ENCODE measurements at regions not wholly inside any gene's neighbourhood (a gene's known extent, or its start where the extent isn't known, plus 50 kb on each side); places are given as distances from the start of the nearest gene placed in this dataset.

DNA sequence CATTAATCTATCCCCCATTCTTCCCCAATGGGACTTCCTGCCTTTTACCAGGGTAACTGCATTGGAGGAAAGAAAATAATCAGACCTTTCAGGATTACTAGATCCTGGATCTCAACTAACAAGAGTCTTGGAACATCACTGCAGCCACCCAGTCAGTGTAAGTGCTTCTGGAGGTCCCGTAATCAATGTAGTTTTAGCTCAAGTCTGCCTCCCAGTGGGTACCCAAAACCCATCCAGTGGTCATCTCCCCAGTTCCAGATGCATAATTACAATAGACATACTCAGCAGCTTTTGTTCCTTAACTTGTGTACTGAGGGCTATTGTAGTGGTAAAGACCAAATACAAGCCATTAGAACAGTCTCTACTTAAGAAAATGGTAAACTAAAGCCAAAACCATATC, 319.1 kb downstream of the GPATCH2 start:
- peak; percentile 4 for DNase-seq (ENCODE audit: low spot score)

DNA sequence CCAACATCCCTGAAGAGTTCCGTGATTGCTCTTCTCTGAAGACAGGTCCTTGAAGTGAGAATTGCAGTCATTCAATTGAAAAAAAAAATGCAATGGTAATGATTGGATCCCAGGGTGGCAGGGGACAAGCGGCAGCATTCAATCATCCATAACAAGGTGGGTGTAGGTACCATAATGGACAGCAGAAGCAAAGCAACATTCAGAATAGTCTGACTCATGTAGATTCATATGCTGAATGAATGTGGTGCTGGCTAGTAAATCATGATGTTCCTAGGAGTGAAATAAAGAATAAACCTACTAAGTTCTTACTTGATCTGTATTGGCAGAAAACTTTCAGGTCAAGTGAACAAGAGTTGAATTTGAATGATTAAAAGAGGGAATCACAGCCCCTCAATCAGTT, 319.6 kb downstream of the GPATCH2 start:
- DNase-seq (ENCODE audit: low spot score): no peak

DNA sequence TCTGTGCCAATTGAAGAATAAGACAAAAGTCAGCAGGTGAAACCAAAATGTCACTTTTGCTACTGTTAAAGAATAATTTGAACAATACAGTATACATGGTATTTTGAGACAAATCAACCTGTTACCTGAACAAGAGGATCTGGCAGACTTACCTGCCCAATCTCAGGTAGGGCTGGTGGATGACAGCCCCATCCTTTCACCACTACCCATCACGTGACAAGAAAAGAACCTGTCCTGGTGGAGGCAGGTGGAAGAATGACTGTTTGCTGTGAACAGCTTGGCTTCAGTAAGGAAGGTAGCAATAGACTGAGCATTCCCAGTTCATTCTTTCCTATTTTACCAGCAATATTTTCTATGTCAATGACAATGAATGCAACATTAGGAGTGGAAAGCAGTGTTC, 349.6 kb downstream of the GPATCH2 start:
- DNase-seq (ENCODE audit: low spot score): no peak

DNA sequence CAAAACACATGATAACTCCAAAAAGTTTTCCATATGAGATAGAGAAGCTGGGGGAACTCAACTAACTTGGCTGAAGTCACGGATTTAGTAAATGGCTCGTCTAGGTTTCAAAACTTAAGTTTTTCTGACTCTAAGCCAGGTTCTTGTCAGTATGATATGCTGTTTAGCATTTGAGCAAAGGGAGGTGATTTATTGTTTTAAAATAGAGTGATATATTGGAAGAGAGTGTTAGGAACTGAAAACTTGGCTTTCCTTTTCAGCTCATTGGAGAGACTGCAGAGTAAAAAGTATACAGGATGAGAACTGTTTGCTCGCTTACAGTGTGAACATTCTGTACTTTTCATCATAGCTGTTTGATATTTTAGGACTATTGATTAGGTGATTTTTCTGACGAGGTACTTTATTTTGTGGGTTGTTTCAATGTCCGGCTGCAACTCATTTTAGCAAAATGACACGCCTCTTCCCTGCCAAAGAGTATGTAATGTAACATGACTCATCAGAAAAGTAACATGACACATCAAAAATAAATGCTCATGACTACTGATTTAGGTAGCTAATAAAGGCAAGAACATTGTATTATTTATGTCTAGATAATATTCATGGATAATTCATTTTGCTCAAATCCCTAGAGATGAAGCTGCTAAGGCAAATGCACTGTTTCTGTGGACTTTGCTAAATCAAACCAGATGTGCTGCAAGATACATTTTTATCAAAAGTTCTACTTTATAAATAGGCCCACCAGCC, 355.1 kb downstream of the GPATCH2 start:
- peak; percentile 12 for DNase-seq (ENCODE audit: low spot score)

DNA sequence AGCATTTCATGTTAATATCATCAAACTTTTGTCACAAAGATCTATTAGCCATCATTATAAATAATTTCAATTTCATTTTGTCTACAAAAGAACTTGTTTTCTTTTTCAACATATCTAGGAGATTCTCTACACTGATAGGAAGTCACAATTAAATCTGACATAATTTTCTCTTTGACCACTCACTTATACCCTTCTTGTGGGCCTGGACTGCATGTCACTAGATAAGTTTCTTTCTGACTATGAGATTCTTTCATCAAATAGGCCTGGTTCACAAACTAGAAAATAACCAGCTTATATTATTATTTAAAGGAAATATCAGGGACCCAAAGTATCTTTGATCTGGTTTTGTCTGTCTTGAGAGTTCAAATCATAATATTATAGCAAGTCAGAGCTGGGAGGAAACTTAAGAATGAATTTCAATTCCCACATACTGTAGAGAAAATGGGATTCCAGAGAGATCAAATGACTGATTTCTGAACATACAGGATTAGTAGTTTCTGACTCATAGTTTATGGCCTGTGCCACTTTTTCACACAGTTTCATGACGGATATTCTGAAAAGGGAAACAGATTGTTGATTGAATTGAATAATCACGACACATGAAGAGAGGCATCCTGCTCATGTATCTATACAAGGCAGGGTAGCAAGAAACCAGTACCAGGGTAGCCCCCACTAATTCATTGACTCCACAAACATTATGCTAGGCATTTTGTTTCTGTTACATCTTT, 355.8 kb downstream of the GPATCH2 start:
- peak; percentile 9 for DNase-seq (ENCODE audit: low spot score)

DNA sequence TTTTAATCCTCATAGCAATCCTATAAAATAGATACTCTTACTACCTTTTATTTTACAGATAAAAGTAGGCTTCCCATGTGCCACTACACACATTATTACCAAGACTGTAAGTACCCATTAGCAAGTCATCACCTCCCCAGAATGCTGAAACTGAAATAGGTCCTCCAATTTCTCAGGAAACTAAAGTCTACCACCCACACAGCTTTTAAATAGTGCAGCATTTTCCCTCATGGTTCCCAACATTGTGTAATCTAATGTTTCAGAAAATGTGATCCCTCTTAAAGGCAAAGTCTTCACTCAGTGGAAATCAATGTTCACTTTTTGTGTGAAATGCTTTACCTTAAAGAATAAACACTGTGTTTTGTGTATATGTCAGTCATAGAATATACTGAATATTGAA, 356.5 kb downstream of the GPATCH2 start:
- no peak for DNase-seq (ENCODE audit: low spot score)

DNA sequence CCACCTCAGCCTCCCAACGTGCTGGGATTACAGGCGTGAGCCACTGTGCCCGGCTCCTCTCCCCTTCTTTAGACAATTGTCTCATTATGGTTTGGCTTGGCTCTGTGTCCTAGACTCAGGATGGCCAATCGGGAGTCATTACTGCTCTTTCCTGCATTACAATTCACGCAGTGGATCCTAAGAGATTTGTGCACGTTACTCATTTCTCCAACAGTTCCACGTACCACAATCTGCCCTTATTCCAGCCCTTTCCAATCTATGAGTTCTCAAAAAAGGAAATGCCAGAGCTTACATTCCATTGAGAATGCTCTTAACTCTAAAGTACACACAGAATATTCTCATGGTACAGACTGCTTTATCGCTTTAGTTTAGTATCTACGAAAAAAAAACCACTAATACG, 357.0 kb downstream of the GPATCH2 start:
- no peak for DNase-seq (ENCODE audit: low spot score)

DNA sequence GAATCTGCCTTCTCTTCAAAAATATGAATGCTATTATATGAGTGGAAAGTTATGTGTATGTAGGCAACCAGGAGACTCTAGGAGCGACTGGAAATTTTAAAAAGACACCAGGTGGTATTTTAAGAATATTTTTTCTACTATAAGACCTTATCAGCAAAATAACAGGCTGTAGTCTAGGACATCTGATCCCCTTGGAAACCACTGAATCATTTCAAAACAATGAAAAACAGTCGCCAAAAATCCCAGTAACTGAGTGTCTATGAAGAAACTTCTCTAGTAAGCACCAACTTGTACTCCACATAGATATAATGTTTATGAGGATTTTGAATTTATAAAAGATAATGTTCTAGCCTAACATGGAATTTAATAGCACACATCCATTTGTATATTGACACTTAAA, 358.5 kb downstream of the GPATCH2 start:
- peak; percentile 31 for DNase-seq (ENCODE audit: low spot score)

DNA sequence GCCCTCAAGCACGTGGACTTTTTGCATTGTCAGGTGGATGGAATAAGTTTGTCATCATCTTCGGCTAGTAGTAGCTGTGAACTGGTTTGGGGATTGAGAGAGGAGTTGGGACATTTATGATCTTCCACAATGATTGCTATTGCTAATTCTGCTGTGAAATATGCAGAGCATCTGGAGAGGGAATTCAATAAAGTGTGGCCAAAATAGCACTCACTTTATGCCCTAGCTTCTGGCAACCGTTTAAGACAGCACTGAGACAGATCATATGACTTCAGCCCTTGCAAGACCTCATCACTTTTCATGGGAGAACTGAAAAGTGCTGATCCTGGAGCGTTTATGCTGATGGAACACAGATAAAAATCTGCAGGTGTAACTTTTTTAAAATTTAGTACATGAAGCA, 360.8 kb downstream of the GPATCH2 start:
- DNase-seq (ENCODE audit: low spot score): no peak

DNA sequence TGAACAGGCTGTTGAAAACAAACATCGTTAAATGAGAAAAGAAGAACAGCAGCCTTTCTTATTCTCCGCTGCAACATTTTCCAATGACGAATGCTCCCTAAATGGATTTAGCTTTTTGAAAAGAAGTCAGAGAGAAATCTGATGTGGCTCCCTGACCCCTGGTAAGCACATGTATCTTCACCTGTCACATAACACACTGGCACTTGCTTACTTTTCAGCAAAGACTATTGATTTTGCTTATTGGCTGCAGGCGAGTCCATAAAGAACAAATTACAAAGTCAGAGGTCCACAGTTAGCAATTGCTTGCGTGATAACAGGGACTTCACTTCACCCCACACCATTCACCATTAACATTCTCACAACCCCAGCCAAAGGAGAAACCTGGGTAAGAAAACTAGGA, 362.8 kb downstream of the GPATCH2 start:
- DNase-seq (ENCODE audit: low spot score): no peak

DNA sequence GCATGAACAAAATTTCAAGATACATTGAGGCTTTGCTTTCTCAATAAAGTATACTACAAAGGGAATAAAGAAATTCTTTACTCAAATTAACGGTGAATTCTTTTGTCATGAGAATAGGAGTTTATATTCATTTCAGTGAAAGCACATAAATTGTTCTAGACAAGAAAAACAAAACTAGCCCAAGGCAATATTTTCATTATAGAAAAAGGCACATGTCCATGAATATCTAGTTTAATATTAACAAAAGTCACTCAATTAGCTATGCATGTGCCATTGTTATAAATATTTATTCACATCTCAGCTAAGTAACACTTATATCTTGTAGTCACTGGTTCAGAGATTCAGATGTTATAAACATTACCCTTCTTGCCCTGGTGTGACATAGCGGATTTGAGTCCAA, 369.3 kb downstream of the GPATCH2 start:
- no peak for DNase-seq (ENCODE audit: low spot score)

DNA sequence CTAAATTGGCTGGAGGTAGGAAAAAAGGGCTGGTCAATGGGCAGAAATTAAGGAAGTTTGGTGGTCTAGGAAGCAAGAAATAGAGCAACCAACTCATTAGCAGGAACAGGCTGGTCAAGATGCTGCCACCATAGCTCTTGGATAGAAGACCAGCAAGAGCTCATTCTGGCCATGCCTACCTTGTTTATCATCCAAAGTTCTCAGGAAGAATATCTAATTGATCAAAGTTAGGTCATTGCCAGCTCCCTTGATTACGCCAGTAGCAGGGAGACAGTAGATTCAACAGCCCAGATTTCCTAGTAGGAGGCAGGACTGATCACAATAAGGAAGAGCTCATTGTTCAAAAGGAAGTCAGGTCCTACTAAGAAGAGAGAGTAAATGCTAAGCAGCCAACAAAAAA, 370.2 kb downstream of the GPATCH2 start:
- DNase-seq (ENCODE audit: low spot score): no peak

DNA sequence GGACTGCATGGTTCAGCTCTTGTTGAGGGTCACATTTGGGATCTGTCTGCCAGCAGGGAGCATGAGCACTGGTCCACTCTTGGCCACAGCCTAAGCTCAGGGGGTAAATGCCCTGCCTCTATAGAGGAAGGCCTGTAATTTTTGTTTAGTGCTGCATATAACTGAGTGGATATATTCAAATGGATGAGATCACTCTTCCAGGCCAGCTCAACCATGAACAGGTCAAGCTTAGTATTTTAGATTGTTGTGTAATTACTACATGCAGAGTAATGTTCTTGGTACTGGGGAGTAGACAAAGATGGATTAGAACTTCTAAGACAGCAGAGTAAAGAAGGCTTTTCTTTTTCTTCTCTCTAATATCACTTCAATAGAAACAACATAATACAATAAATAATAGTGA, 376.9 kb downstream of the GPATCH2 start:
- DNase-seq (ENCODE audit: low spot score): no peak

DNA sequence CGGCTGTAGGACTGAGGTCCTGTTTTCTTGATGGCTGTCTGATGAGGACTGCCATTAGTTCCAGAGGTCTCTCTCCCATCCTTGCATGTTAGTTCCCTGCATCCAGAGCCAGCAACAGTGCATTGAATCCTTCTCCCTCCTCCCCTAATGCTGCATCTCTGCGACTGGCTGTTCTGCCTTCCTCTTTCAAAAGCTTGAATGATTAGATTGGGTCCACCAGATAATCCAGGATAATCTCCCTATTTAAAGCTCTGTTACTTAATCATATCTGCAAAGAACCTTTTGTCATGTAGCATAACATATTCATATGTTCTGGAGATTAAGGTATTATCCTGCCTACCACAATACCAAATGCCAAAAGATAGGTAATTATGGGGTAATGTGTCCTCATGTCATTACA, 377.5 kb downstream of the GPATCH2 start:
- DNase-seq (ENCODE audit: low spot score): no peak

DNA sequence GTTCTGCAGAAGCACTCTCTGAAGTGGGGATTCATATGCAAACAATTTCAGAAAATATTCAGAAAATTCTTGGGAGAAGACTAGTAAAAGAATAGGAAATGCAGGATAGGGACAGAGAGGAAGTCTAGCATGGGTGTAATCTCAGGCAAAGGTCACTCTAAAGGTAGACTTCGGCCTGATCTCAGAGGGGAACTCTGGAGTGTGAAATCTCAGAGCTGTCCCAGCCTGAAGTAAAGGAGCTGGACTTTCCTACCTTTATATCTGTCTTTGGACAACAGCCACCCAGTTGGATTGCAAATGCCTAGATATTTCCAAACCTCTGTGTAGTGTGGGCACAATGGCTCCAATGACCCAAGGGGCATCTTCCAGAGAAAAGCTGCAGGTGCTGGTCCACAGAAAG, 379.8 kb downstream of the GPATCH2 start:
- no peak for DNase-seq (ENCODE audit: low spot score)

DNA sequence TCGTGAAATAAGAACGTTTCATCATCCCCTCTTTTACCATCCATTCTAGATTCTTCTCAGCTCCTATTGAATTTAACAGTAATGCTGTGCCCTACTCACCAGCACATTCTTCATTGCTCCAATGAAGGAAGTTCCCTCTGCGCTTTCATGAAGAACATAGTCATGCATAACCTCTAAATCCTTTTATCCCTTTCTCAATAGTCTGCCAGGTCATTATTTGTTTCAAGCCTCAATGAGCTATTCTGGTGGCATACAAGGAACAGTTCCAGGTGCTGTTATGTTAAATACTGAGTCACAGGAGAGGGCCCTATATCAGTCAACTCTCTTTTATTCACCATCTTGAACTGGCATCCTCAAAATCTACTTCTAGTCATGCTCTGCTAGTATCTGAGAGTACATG, 381.0 kb downstream of the GPATCH2 start:
- no peak for DNase-seq (ENCODE audit: low spot score)

DNA sequence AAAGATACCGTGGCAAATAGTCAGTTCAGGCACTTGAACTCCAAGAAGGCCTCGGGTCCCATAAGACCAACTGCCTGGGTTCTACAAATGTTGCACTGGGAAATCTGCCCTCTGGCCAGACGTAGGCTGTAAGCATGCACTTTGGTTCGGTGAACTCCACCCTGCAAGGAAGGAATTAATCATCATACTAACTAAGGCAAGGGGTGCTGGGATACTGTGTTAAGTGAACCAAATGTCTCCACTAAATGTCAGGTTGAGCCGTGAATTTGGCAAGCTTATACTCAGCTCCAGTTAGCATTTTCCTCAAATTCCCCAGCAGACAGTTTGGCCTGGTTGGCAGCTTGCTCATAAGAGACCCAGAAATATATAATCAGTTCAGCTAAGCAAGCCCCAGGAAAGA, 385.9 kb downstream of the GPATCH2 start:
- DNase-seq (ENCODE audit: low spot score): no peak

DNA sequence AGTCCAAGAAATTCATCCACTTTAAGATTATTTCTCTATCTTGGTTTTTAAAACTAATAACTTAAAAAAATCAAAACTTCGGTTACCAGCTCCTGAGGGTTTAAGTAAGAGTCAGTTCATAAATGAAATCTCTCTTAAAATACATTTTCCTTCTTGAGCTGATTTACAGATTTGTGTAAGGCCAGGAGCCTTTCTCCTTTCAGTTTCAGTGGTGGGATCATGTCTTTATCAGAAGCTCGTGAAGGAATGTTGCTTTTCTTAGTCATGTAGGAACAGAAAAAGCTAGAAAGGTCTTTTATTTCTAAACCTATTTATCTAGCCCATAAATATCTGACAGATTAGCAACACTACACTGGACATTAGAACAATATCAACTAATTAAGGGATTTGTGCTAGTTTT, 390.2 kb downstream of the GPATCH2 start:
- DNase-seq (ENCODE audit: low spot score): no peak

DNA sequence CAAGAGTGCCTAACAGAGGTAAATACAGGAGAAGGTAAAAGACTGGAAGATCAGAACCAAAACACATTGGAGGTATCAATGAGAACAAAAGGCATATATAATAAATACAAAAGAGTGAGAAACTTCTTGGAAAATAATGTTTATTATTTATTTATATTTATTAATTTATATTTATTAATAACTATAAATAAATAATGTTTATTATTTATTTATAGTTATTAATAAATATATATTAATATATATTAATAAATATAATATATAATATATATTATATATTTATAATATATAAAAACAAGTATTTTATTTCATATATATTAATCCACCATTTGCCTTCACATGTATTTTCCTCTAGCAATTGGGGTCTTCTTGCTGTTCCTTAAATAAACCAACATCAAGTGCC, 391.9 kb downstream of the GPATCH2 start:
- DNase-seq (ENCODE audit: low spot score): no peak

DNA sequence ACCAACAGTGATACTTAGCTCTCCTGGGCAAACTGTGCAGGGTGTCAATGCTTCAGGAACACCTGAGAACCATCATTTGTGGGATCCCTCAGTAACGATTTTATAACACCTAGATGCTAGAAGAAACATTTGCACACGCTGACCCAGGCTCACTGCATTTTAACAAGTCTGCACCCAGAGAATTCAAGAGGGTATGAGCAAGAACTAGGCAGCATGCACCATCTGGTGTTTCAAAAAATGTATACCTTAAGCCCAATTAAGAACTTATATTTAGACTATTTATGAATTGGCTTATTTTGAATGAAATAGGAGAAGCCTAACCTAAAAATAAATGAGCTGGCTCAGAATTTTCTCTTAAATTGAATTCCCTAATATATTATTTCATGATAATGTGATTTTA, 400.5 kb downstream of the GPATCH2 start:
- DNase-seq (ENCODE audit: low spot score): no peak

DNA sequence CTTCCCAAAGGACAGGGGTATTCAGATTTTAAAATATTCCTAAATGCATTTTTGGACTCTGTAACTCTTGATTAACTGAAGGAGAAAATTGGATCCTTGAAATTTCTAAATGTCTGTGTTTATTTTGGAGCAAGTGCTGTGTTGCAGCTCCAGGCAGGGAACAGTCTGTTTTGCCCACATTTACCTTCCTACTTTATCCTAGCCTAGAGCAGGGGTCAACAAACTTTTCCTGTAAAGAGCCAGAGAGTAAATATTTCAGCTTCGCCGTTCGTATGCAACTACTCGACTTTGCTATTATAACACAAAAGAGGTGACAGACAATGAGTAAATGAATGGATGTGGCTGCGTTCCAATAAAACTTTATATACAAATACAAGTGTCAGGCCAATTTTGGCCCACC, 402.2 kb downstream of the GPATCH2 start:
- no peak for DNase-seq (ENCODE audit: low spot score)

DNA sequence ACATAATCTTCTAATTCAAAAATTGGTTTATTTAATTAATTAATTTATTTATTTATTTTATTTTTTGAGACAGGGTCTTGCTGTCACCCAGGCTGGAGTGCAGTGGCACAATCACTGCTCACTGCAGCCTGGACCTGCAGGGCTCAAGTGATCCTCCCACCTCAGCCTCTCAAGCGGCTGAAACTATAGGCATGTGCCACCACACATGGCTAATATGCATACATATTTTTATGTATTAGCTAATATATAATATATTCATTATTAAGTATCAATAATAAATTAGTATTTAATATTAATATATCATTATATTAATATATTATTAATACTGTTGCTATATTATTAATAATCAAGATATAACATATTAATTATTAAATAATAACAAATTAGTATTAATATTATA, 406.7 kb downstream of the GPATCH2 start:
- DNase-seq (ENCODE audit: low spot score): no peak

DNA sequence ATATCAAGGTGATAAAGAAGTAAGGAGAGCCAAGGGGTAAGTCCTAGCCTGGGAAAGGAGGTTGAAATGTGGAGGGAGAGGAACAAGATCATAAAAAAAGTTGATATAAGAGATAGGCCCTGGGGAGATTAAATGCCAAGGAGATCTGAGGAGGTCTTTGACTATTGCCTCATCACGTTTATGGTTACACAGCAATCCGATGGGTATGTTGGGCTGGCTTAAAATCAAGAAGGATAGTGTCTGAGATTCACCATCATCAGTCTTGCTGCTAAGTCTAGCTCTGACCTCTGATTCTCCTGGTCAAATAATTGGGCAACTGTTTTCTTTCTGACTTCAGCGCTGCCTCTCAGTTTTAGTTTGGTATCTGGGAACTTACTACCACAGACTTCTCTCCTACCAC, 416.3 kb downstream of the GPATCH2 start:
- DNase-seq (ENCODE audit: low spot score): no peak

DNA sequence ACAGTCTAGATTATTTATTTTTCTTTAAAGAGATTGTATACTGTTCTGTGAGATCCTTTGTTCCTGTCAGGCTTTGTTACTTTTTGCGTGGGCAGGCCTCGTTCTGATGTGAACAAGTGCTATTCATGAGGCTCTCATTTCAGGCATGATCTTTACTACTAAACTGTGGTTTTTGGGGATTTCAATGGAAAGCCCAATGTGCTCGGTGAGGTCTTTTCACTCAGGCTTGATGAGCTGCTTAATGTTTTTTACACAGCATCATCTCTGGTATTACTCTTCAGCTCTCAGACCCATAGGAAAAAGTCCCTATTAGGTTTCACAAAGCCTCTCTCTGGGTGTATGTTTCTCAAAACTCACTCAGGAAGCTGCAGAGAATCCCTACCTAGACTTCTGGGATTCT, 419.4 kb downstream of the GPATCH2 start:
- DNase-seq (ENCODE audit: low spot score): no peak
